Karpas-422 (cell line): ENCODE measurements at regions not wholly inside any gene's neighbourhood (a gene's known extent, or its start where the extent isn't known, plus 50 kb on each side); places are given as distances from the start of the nearest gene placed in this dataset.

ENCODE experiments used
- DNase-seq: peaks from one replicate; pipeline ENCODE4 v3.0.0-alpha.2; 2015
- H2AFZ ChIP-seq: fragments of 200-600 bp; sonication (generic); 2 replicates; pipeline ENCODE4 v1.6.1; 2014; ENCODE audit warnings: antibody characterized with exemption, low read length, mixed read lengths
- H3K27ac ChIP-seq: fragments of 200-600 bp; sonication (generic); 2 replicates; pipeline ENCODE4 v1.5.1; 2014; ENCODE audit warnings: mild to moderate bottlenecking, low read length, moderate library complexity
- H3K27me3 ChIP-seq: fragments of 200-600 bp; sonication (generic); 2 replicates; pipeline ENCODE4 v1.6.1; 2014; ENCODE audit warnings: low read length, mixed read lengths
- H3K36me3 ChIP-seq: fragments of 200-600 bp; sonication (generic); 2 replicates; pipeline ENCODE4 v1.6.1; 2014; ENCODE audit warnings: low read length, mixed read lengths; ENCODE audit not compliant: insufficient read depth
- H3K4me1 ChIP-seq: fragments of 200-600 bp; sonication (generic); 2 replicates; pipeline ENCODE4 v1.6.1; 2014; ENCODE audit warnings: mild to moderate bottlenecking, low read length, mixed read lengths
- H3K4me2 ChIP-seq: fragments of 200-600 bp; sonication (generic); 2 replicates; pipeline ENCODE4 v1.6.1; 2014; ENCODE audit warnings: low read length, low read depth, mild to moderate bottlenecking; ENCODE audit not compliant: poor library complexity, severe bottlenecking
- H3K4me3 ChIP-seq: fragments of 200-600 bp; sonication (generic); 2 replicates; pipeline ENCODE4 v1.5.1; 2014; ENCODE audit warnings: mild to moderate bottlenecking, antibody characterized with exemption, low read length, mixed read lengths
- H3K79me2 ChIP-seq: fragments of 200-600 bp; sonication (generic); 2 replicates; pipeline ENCODE4 v1.6.1; 2014; ENCODE audit warnings: mild to moderate bottlenecking, low read length, mixed read lengths
- H3K9ac ChIP-seq: fragments of 200-600 bp; sonication (generic); 2 replicates; pipeline ENCODE4 v1.6.0; 2014; ENCODE audit warnings: low read length
- H3K9me2 ChIP-seq: fragments of 200-600 bp; sonication (generic), shearing (Covaris generic); replicated peaks from 2 replicates; pipeline ENCODE4 v1.6.0; 2014; ENCODE audit warnings: mild to moderate bottlenecking, low read length, moderate library complexity; ENCODE audit not compliant: insufficient read depth
- H3K9me3 ChIP-seq: fragments of 300-700, 200-600 bp; sonication (generic); 2 replicates; pipeline ENCODE4 v1.6.1; 2014; ENCODE audit warnings: low read length, mixed read lengths
- H4K20me1 ChIP-seq: fragments of 200-600 bp; sonication (generic); 2 replicates; pipeline ENCODE4 v1.6.1; 2014; ENCODE audit warnings: mild to moderate bottlenecking, antibody characterized with exemption, low read length, low read depth; ENCODE audit not compliant: insufficient read depth

DNA sequence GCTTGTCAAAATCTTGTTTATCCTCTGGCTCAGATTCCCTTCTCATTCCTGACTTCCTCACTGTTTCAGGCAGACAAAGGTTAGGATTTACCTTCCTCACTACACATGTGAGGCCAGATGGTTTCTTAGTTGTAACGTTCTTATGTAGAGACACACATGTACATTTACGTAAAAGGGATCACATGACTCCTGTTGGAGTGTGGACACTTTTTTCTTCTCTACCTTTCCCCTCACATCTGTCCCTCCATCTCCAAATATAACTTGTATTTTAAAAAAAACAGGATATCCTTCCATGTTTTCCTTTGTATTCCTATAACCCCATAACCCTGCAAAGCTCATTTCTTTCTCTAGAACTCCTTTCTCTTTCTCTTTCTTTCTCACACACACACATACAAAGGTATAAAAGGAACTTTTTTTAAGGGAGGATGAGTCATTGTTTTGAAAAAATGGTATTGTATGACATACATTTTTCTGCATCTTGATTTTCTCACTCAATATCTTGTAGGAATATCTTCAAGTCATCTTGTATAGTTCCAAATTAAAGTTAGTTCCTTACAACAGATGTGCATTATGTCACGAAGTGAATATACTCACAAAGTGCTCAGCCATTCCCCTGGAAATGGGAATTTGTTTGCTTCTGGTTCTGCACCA is 78.2 kb upstream of the SULF2 start:
- H4K20me1 ChIP-seq: no peaks in the 10 kb centered on the region
- no peak overlapping the region for H3K4me3 ChIP-seq
- no peak overlapping the region for H3K9ac ChIP-seq
- H3K79me2 ChIP-seq: no peaks in the 10 kb centered on the region
- H3K4me1 ChIP-seq: peaks cover 18% of the 10 kb centered on the region
- no peak overlapping the region for H2AFZ ChIP-seq
- DNase-seq: no peak
- H3K4me2 ChIP-seq: no peak overlapping the region
- no peaks in the 10 kb centered on the region for H3K36me3 ChIP-seq
- H3K27me3 ChIP-seq: no peaks in the 10 kb centered on the region
- H3K9me2 ChIP-seq: no peaks in the 10 kb centered on the region
- no peak overlapping the region for H3K27ac ChIP-seq
- H3K9me3 ChIP-seq: no peaks in the 10 kb centered on the region

DNA sequence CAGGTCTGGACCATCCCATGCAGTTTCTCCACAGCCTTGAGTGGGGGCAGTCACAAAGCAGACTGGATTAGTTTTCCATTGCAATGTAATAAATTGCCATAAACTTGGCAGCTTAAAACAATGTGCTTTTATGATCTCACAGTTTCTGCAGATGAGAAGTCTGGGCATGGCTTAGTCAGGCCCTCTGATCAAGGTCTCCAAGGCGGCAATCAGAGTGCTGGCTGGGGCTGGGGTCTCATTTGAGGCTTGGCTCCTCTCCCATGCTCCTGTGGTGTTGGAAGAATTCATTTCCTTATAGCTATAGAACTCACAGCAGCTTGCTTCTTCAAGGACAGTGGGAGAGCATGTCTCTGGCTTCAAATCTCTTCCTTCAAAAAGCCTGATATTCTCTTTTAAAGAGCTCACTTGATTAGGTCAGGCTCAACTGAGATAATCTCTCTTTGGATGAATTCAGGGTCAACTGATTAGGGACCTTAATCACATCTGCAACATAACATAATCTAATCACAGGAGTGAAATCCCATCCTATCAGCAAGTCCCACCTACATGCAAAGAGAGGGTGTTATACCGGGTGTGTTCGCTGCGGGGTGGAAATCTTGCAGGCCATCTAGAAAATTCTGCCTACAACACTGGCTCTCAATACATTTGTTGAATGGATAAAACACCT is 77.4 kb upstream of the SULF2 start:
- H3K9me2 ChIP-seq: no peaks in the 10 kb centered on the region

DNA sequence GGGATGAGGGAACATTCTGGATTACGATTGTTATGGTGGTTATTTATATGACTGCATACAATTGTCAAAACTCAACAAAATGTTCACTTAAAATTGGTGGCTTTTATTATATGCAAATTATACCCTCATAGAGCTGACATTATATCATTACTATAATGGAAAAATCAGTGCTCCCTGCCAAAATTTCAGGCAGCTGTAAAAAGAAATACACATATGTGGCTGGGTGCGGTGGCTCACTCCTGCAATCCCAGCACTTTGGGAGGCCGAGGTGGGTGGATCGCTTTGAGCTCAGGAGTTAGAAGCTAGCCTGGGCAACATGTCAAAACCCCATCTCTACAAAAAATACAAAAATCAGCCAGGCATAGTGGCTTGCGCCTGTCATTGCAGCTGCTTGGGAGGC is 75.8 kb upstream of the SULF2 start:
- peak; percentile 28 for DNase-seq
- Histone ChIP-seq H3K4me3 (no peak overlapping the region), H3K27me3 (no peaks in the 10 kb centered on the region), H3K9me2 (no peaks in the 10 kb centered on the region), H4K20me1 (no peaks in the 10 kb centered on the region), H3K36me3 (no peaks in the 10 kb centered on the region), H3K9ac (no peak overlapping the region), H3K79me2 (no peaks in the 10 kb centered on the region), H3K9me3 (no peaks in the 10 kb centered on the region), H3K4me1 (peaks cover 23% of the 10 kb centered on the region), H2AFZ (no peak overlapping the region), H3K27ac (no peak overlapping the region), H3K4me2 (no peak overlapping the region)

More for the DNA sequence above, 77.4 kb upstream of the SULF2 start:
- Histone ChIP-seq H3K27me3 (no peaks in the 10 kb centered on the region), H3K79me2 (no peaks in the 10 kb centered on the region), H4K20me1 (no peaks in the 10 kb centered on the region), H3K4me2 (no peak overlapping the region), H3K27ac (no peak overlapping the region), H3K36me3 (no peaks in the 10 kb centered on the region), H3K4me1 (peaks cover 22% of the 10 kb centered on the region), H3K4me3 (no peak overlapping the region), H3K9me3 (no peaks in the 10 kb centered on the region), H3K9ac (no peak overlapping the region), H2AFZ (no peak overlapping the region)
- DNase-seq: no peak

DNA sequence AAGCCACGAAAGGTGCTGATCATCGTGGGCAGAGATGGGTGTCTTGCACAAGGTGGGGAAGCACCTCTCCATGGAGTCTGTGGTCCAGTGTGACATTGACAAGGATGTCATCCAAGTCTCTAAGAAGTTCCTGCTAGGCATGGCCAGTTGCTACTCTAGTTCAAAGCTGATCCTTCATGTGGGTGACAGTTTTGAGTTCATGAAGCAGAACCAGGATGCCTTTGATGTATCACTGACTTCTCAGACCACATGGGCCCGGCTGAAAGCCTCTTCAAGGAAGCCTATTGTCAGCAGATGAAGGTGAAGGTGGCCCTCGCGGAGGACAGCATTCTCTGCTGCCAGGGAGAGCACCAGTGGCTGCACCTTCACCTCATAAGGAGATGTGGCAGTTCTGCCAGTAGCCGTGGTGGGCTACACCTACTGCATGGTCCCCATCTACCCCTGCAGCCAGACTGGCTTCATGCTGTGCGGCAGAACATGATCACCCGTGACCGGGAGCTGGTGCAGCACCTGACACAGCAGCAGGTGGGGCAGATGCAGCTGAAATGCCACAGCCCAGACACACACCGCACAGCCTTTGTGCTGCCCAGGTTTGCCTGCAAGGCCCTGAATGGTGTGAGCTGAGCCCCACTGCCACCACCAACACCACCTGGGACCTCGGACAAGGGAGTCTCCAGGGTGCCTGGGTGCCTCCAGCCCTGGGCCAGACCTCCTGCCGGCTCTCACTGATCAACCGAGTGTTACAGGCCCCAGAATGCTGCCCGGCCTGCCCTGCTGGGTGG is 75.0 kb upstream of the SULF2 start:
- Histone ChIP-seq H3K27me3 (no peaks in the 10 kb centered on the region), H3K79me2 (no peaks in the 10 kb centered on the region), H3K27ac (no peak overlapping the region), H3K9me3 (no peaks in the 10 kb centered on the region), H3K36me3 (no peaks in the 10 kb centered on the region), H4K20me1 (no peaks in the 10 kb centered on the region), H3K4me3 (no peak overlapping the region), H3K4me1 (peaks cover 14% of the 10 kb centered on the region), H3K4me2 (no peak overlapping the region), H3K9me2 (no peaks in the 10 kb centered on the region), H2AFZ (no peak overlapping the region), H3K9ac (no peak overlapping the region)
- no peak for DNase-seq

DNA sequence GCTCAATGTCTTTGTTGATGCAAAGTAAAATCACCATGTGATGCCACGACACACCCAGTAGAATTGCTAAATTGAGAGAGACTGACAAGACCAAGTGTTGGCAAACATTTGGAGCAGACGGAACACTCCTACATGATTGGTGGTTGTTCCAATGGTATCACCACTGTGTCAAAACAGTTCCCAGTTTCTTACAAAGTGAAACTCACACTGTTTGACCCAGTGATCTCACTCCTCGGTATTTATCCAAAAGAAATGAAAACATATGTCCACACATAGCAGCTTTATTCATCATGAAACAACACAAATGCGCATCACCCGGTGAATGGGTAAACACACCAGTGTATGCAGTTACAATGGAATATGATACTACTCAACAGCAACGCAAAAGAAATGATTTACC is 74.0 kb upstream of the SULF2 start:
- Histone ChIP-seq H2AFZ (no peak overlapping the region), H3K36me3 (no peaks in the 10 kb centered on the region), H3K4me1 (peaks cover 15% of the 10 kb centered on the region), H3K4me2 (no peak overlapping the region), H3K9ac (no peak overlapping the region), H4K20me1 (no peaks in the 10 kb centered on the region), H3K9me2 (no peaks in the 10 kb centered on the region), H3K4me3 (no peak overlapping the region), H3K9me3 (no peaks in the 10 kb centered on the region), H3K27me3 (no peaks in the 10 kb centered on the region), H3K79me2 (no peaks in the 10 kb centered on the region), H3K27ac (no peak overlapping the region)
- DNase-seq: no peak

DNA sequence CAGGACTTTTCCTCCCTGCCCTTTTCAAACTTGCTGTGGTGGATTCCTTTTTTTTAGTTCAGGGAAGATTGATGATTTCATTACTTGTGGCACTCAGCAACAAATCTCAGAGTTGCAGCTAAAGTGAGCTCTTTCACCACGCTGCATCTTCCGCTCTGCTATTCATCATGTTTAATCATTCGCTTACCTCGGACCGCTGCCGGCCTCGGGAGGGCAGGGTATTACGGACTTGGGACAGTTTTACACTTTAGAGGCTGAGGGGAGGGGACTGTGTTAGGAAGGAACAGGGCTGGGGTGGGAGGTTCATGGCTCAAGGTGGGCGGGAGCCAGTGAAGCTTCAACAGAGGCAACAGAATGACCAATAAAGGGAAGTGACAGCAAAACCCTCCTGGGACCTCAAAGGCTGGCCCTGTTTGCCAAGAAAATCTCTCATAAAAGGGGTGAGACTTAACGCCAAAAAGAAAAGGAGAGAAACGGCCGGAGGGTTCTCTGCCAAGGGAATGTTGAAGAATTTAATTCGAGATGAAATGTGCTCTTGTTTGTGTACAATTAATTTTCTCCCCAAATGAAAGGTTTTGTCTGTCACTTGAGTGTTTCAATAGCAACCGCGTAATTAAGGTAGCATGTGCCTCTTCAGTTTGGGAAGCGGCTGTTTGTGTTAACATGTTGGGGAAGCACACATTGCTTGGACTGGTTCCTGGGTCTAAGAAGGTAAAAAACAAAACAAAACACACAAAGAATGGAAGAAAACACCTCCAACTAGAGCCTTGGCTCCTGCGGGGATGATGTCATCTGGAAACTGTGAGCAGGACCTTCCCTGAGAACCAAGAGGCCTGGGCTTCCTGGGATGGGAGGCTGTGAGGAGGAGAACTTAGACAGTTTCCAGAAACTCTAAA is 72.5 kb upstream of the SULF2 start:
- no peaks in the 10 kb centered on the region for H3K9me2 ChIP-seq
- no peaks in the 10 kb centered on the region for H3K79me2 ChIP-seq
- no peaks in the 10 kb centered on the region for H3K36me3 ChIP-seq
- no peaks in the 10 kb centered on the region for H3K27me3 ChIP-seq
- no peak overlapping the region for H3K4me2 ChIP-seq
- H4K20me1 ChIP-seq: no peaks in the 10 kb centered on the region
- H3K4me3 ChIP-seq: no peak overlapping the region
- H3K9ac ChIP-seq: no peak overlapping the region
- peak; percentile 43 for DNase-seq
- H2AFZ ChIP-seq: no peak overlapping the region
- no peaks in the 10 kb centered on the region for H3K9me3 ChIP-seq
- no peak overlapping the region for H3K27ac ChIP-seq
- H3K4me1 ChIP-seq: peaks cover 15% of the 10 kb centered on the region

DNA sequence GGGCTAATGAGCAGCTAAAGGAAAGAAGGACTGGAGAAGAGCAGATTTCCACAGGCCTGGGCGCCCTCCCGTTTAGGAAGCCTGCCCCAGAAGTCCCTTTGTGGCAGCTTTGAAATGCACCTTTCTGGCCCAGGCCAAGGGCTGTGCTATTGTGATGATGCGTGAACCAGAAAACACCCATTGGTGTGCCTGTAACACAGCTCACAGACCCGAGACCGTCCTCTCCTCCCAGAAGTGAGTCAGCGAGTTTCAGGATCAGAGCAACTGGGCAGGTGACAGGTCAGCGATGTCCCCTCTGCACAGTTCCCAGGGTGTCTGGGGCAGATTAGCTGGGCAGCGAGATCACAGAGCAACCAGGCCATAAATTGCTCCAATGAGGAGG is 71.9 kb upstream of the SULF2 start:
- H3K36me3 ChIP-seq: no peaks in the 10 kb centered on the region
- no peaks in the 10 kb centered on the region for H3K9me3 ChIP-seq
- H3K4me2 ChIP-seq: no peak overlapping the region
- no peaks in the 10 kb centered on the region for H3K9me2 ChIP-seq
- H3K27ac ChIP-seq: no peak overlapping the region
- no peak overlapping the region for H2AFZ ChIP-seq
- no peaks in the 10 kb centered on the region; the same call in 1 of the 2 replicates for H4K20me1 ChIP-seq
- H3K79me2 ChIP-seq: no peaks in the 10 kb centered on the region
- DNase-seq: no peak
- peaks cover 15% of the 10 kb centered on the region for H3K4me1 ChIP-seq
- H3K4me3 ChIP-seq: no peak overlapping the region
- H3K9ac ChIP-seq: no peak overlapping the region
- no peaks in the 10 kb centered on the region for H3K27me3 ChIP-seq
